ENCODE measurements at regions not wholly inside any gene's neighbourhood (a gene's known extent, or its start where the extent isn't known, plus 50 kb on each side); places are given as distances from the start of the nearest gene placed in this dataset.
"Not testable (repeated sequence)": the region's sequence is repeated elsewhere in the genome, so short reads cannot be mapped to it uniquely, and the experiment has no call there.

- DNase-seq: no peak
Measured at GRCh38 chr3:118504906-118505305, 529.7 kb downstream of the IGSF11 start.

DNA sequence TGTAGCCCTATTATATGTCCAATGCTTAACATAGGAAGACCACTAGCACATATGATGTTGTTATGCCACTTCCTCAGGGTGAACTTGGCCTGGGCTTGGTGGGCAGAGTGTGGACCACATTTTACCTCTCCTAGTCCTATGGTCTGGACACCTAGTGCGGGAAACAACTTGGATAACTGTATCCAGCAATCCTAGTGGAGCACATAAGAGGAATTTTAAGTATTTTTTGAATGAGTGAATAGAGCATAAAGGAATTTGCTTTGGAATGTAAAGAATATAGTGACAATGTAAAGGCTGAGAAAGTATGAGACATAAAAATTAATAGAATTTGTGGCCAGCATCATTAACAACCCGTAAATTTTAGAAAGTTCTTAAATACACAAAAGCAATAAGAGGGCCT lies 528.9 kb downstream of the IGSF11 start:
- DNase-seq: no peak

DNA sequence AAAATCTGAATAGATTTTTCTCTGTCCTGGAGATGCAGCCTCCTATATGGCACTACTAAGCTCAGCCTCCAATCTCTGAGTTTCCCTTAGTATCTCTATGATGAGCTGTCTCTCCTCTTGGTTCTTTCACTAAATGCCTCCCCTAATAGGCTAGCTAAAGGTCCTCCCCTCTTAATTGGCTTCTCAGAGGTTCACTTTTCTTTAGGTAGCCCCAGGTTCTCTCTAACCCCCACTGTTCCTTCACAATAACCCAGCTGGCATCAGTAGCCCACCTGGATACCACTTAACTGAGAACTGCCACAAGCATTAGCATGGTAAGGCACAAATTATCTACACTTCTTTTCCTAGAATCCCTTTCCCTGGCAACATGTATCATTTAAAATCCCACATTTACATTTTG lies 523.2 kb downstream of the IGSF11 start:
- DNase-seq: no peak

GRCh38 chr3:118512301-118512700 lies 522.3 kb downstream of the IGSF11 start:
- DNase-seq: no peak

DNA sequence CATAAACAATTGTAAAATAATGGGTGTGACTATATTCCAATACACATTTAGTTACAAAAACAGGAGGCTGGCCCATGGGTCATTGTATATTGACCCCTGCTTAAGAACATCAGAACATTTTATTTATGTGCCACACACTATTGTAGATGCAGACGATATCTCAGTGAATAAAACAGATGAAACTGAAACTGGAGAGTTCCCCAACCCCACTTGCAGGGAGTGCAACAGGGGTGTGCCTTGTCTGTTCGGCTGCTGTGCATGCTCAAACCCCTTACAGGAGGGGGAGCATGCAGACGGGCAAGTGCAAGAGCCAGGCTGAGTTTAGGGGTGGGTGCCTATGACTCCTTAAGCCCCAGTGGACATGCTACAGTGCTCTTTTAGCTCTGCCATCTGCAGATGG lies 509.6 kb downstream of the IGSF11 start:
- no peak for DNase-seq

DNA sequence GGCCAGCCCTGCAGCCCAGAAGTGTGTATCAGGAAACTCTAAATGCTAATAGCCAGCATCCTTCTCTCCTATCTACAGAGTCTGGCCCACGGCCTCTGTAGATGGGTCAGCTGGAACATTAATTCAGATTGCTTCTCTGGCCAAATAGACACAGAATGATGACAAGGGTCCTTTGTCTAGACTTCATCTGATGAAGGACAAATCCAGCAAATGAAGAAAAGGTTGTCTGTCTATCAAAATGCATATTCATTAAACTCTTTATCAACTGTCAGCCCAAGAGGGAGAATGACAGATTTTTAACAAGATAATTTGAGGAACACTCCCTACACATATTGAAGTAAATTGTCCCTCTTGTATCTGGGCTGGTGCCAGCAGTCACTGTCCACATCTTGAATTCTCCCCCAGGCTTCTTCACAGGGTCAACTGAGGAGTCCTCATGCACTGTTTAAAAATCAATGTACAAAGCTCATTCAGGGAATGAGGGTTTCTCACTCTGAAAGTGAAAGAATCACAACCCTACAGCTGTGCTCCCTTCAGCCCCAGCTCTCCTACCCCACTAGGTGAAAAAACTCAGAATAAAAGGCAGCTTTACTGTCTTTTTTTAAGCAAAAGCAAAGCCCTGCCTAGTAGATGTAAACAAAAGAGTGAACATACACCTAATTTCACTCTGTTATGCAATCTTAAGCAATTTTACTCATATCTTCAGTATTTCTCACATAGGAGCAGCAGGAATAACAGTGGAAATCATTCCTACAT lies 507.7 kb downstream of the IGSF11 start:
- DNase-seq: no peak

DNA sequence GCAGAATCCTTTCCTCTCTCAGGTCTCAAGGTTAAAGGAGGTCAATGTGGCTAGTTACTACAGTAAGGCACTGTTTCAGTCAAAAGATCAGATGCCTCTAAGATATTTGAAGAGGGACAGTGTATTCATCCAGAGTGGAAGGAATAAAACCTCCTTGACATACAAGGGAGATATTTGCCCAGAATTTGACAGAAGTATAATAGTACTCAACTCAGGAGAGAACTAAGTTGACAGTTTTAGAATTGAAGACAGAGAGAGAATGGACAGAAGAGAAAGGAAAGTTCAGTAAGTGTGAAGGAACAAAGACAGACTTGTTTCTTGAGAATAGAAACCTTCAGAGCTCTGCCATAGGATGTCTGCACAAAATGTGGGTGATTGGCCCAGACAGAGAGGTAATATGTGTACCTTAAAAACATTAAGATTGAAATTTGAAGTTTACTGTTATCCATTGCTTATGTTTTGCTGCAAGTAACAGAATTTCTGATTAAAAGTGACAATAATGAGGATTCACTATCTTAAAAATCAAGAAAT lies 507.1 kb downstream of the IGSF11 start:
- DNase-seq: no peak

DNA sequence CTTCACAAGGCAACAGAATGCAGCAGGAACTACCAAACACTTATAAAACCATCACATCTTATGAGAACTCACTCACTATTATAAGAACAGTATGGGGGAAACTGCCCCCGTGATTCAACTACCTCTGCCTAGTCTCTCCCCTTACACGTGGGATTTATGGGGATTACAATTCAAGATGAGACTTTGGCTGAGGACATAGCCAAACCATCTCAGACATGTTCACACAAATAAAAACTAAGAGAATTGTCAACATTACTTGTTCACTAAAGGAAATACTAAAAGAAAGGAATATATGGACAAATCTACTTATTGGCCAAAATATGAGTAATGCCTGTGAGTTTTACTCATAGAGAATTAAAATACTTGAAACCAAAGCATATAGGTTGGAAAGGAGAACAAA lies 505.1 kb downstream of the IGSF11 start:
- no peak for DNase-seq

GRCh38 chr3:118530350-118530922 lies 504.2 kb downstream of the IGSF11 start:
- no peak for DNase-seq

DNA sequence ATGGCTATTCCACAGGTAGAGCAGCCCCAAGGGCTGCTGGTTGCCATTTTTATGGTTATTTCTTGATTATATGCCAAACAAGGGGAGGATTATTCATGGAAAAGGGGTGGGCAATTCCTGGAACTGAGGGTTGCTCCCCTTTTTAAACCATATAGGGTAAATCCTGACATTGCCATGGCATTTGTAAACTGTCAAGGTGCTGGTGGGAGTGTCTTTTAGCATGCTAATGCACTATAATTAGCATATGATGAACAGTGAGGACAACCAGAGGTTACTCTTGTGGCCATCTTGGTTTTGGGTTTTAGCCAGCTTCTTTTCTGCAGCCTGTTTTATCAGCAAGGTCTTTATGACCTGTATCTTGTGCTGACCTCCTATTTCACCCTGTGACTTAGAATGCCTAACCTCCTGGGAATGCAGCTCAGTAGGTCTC lies 503.7 kb downstream of the IGSF11 start:
- not testable (repeated sequence) for DNase-seq

GRCh38 chr3:118531816-118532215 lies 502.8 kb downstream of the IGSF11 start:
- DNase-seq: no peak

- DNase-seq: no peak
Measured at GRCh38 chr3:118533676-118534075, 501.0 kb downstream of the IGSF11 start.

GRCh38 chr3:118534519-118534918 lies 500.1 kb downstream of the IGSF11 start:
- no peak for DNase-seq

DNA sequence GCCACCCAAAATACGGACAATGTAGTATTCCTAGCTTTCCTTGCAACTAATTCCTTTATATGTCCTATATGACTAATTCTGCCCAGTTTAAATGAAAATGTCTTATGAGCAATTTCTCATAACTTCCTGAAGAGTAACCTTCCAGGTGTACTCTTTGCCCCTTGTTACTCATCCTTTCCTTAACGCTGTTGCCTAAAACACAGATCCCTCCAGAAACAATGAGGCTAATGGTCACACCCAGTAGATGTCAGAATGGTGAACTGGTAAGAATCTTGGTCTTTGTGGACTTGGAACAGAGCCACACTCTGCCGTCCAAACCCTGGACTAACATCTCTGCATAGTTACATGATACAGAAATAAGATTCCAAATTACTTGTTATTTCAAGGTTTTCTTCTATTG lies 497.9 kb downstream of the IGSF11 start:
- no peak for DNase-seq

DNA sequence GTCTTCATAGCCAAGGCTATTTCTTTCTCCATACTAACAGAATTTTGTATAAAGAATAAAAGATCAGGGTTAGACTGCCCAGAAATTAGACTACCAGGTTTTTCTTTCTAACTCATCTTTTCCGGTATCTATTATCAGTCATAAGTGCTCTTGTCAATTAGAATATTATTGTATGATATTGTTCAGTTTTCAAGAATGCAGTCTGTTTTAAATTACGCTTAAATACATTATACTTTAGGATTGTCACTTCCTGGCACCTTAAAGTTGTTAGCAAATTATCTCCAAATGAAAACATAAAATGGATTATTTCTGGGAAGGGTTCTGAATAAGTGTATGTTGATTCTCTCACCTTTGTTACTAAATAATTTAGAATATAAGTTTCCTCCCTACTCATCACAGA lies 497.2 kb downstream of the IGSF11 start:
- no peak for DNase-seq

- no peak for DNase-seq
Measured at GRCh38 chr3:118538187-118538586, 496.5 kb downstream of the IGSF11 start.

DNA sequence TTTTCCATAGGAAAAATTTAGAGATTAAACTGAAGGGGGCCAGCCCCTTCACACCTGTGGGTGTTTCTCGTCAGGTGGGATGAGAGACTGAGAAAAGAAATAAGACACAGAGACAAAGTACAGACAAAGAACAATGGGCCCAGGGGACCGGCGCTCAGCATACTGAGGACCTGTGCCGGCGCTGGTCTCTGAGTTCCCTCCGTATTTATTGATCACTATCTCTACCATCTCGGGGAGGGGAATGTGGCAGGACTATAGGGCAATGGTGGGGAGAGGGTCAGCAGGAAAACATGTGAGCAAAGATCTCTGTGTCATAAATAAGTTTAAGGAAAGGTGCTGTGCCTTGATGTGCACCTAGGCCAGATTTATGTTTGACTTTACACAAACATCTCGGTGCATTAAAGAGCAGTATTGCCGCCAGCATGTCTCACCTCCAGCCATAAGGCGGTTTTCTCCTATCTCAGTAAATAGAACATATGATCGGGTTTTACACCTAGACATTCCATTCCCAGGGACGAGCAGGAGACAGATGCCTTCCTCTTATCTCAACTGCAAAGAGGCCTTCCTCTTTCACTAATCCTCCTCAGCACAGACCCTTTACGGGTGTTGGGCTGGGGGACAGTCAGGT lies 494.7 kb downstream of the IGSF11 start:
- not testable (repeated sequence) for DNase-seq

DNA sequence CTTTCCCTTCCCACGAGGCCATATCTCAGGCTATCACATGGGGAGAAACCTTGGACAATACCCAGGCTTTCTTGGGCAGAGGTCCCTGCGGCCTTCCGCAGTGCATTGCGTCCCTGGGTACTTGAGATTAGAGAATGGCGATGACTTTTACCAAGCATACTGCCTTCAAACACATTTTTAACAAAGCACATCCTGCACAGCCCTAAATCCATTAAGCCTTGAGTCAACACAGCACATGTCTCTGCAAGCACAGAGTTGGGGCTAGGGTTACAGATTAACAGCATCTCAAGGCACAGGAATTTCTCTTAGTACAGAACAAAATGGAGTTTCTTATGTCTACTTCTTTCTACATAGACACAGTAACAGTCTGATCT lies 494.2 kb downstream of the IGSF11 start:
- not testable (repeated sequence) for DNase-seq

DNA sequence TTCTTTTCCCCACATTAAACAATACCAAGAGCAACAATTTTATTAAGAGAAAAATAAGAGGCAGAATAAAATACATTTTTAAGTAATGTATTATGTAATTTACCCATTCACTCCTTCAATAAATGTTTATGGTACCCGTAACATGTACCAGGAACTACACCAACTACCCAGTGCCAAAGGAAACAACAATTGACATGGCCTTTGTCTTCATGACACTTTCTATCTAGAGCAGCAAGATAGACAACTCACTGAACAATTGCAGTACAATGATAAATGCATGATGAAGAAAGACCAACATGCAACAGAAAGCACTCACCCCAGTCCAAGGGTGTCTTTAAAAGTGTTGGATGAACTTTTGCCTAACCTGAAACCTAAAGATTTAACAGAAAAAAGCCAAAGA lies 493.8 kb downstream of the IGSF11 start:
- DNase-seq: no peak

- DNase-seq: no peak
Measured at GRCh38 chr3:118541796-118542195, 492.9 kb downstream of the IGSF11 start.

GRCh38 chr3:118543832-118544231 lies 490.8 kb downstream of the IGSF11 start:
- no peak for DNase-seq

GRCh38 chr3:118544458-118544857 lies 490.2 kb downstream of the IGSF11 start:
- no peak for DNase-seq

- DNase-seq: no peak
Measured at GRCh38 chr3:118548434-118548833, 486.2 kb downstream of the IGSF11 start.

- no peak for DNase-seq
Measured at GRCh38 chr3:118550122-118550521, 484.5 kb downstream of the IGSF11 start.

Data from inflammatory macrophage treated with lipopolysaccharide for 4 hours (primary cell).